PC-9 (cell line): ENCODE measurements at regions not wholly inside any gene's neighbourhood (a gene's known extent, or its start where the extent isn't known, plus 50 kb on each side); places are given as distances from the start of the nearest gene placed in this dataset.

Experiments
- BruUV-seq: library from RNA; stranded (reverse); fragments of 400-500 nt; replicated peaks from 2 replicates; lab custom pipeline; 2021; lab: Mats Ljungman, UMichigan
- CTCF ChIA-PET: fragments of 300-600 bp; sonication (Branson Sonifier 250); formaldehyde crosslinking; loops from one replicate; lab custom pipeline; 2022; ENCODE audit warnings: antibody characterized with exemption; lab: Charles Lee
- POLR2A ChIA-PET: fragments of 300-600 bp; sonication (Branson Sonifier 250); formaldehyde crosslinking; loops from one replicate; lab custom pipeline; 2022; ENCODE audit warnings: antibody characterized with exemption; ENCODE audit not compliant: unreplicated experiment; lab: Charles Lee
- DNase-seq, 2 experiments: peaks; one replicate each; pipeline versions ENCODE4 v3.0.0 to v3.0.0-alpha.2; 2015 to 2022; ENCODE audit warnings: mixed read lengths in 1 of 2
- H2AFZ ChIP-seq: fragments of 200-600 bp; sonication (generic); 2 replicates; pipeline ENCODE4 v1.8.1; 2017; ENCODE audit warnings: antibody characterized with exemption
- H3F3A ChIP-seq: fragments of 200-600 bp; sonication (generic); 2 replicates; pipeline ENCODE4 v1.8.1; 2017; ENCODE audit warnings: antibody characterized with exemption, mild to moderate bottlenecking, low read depth; ENCODE audit not compliant: insufficient read depth
- H3K27ac ChIP-seq: fragments of 200-600 bp; sonication (generic); 2 replicates; pipeline ENCODE4 v1.6.1; 2016; ENCODE audit warnings: mixed run types
- H3K27me3 ChIP-seq: fragments of 200-600 bp; sonication (generic); 2 replicates; pipeline ENCODE4 v1.6.1; 2016; ENCODE audit warnings: low read depth, mixed run types; ENCODE audit not compliant: insufficient read depth
- H3K36me3 ChIP-seq: fragments of 200-600 bp; sonication (generic); 2 replicates; pipeline ENCODE4 v1.6.1; 2016; ENCODE audit warnings: low read depth, mixed run types
- H3K4me1 ChIP-seq: fragments of 200-600 bp; sonication (generic); replicated peaks from 2 replicates; pipeline ENCODE4 v1.6.1; 2016; ENCODE audit warnings: mixed run types; ENCODE audit not compliant: insufficient read depth
- H3K4me2 ChIP-seq: fragments of 200-600 bp; sonication (generic); 2 replicates; pipeline ENCODE4 v1.6.1; 2017; ENCODE audit warnings: mixed run types
- H3K4me3 ChIP-seq: fragments of 200-600 bp; sonication (generic); 2 replicates; pipeline ENCODE4 v1.6.1; 2016; ENCODE audit warnings: mixed run types
- H3K79me2 ChIP-seq: fragments of 200-600 bp; sonication (generic); 2 replicates; pipeline ENCODE4 v1.6.1; 2017; ENCODE audit warnings: low read depth, mixed run types
- H3K9me2 ChIP-seq: fragments of 200-600 bp; sonication (generic); 2 replicates; pipeline ENCODE4 v1.8.1; 2017; ENCODE audit warnings: mild to moderate bottlenecking; ENCODE audit not compliant: insufficient read depth
- H3K9me3 ChIP-seq: fragments of 200-600 bp; sonication (generic); 2 replicates; pipeline ENCODE4 v1.8.1; 2016; ENCODE audit warnings: low read depth; ENCODE audit not compliant: insufficient read depth
- H4K20me1 ChIP-seq: fragments of 200-600 bp; sonication (generic); 2 replicates; pipeline ENCODE4 v1.8.1; 2017; ENCODE audit not compliant: insufficient read depth
- CTCF ChIP-seq: fragments of 200-600 bp; sonication (generic); conservative IDR thresholded peaks from 2 replicates; pipeline ENCODE4 v1.6.1; 2017; ENCODE audit warnings: mixed run types, antibody characterized with exemption, mild to moderate bottlenecking, moderate library complexity
- EZH2 ChIP-seq: fragments of 200-600 bp; sonication (generic); IDR thresholded peaks from 2 replicates; pipeline ENCODE4 v1.8.0; 2017; ENCODE audit warnings: antibody characterized with exemption, low read depth
- intact Hi-C: fragments of 100-400 bp; cut with micrococcal nuclease; formaldehyde crosslinking; loops from one replicate; pipeline ENCODE4 v1.10.0; 2022; ENCODE audit not compliant: unreplicated experiment

GRCh38 chr18:1907470-1908206 is 663.7 kb downstream of the METTL4 start:
- Histone ChIP-seq H3K36me3 (no peaks in the 10 kb centered on the region), H3K79me2 (no peaks in the 10 kb centered on the region), H3K4me2 (no peak overlapping the region), H3K4me3 (no peak overlapping the region), H4K20me1 (no peaks in the 10 kb centered on the region), H3K9me3 (no peaks in the 10 kb centered on the region), H2AFZ (no peak overlapping the region), H3F3A (no peaks in the 10 kb centered on the region), H3K4me1 (no peaks in the 10 kb centered on the region), H3K9me2 (no peaks in the 10 kb centered on the region), H3K27ac (no peak overlapping the region), H3K27me3 (no peaks in the 10 kb centered on the region)
- BruUV-seq, result no TSS peak
- CTCF ChIA-PET, result no interaction called here
- DNase-seq, result no peak
- no peak for TF ChIP-seq EZH2
- no peak for TF ChIP-seq CTCF
- intact Hi-C loops, result no loop called here
- POLR2A ChIA-PET, result no interaction called here

GRCh38 chr18:1914489-1914888 is 656.8 kb downstream of the METTL4 start:
- CTCF ChIA-PET, result no interaction called here
- peak in 1 of 2 experiments; percentile 39 for DNase-seq
- no peaks in the 10 kb centered on the region for H3F3A ChIP-seq
- BruUV-seq, result no TSS peak
- no peaks in the 10 kb centered on the region for H3K27me3 ChIP-seq
- H3K27ac ChIP-seq, result no peak overlapping the region
- intact Hi-C loops, result loop anchor here (5.0 kb wide), 1 partner anchor 628 kb away; no protein-coding TSS in a partner anchor
- peaks cover 7% of the 10 kb centered on the region for H3K4me1 ChIP-seq
- H3K4me3 ChIP-seq, result no peak overlapping the region
- no peaks in the 10 kb centered on the region for H3K9me3 ChIP-seq
- H2AFZ ChIP-seq, result no peak overlapping the region
- no peaks in the 10 kb centered on the region for H3K9me2 ChIP-seq
- no peaks in the 10 kb centered on the region for H4K20me1 ChIP-seq
- H3K4me2 ChIP-seq, result no peak overlapping the region
- POLR2A ChIA-PET, result no interaction called here
- no peaks in the 10 kb centered on the region for H3K79me2 ChIP-seq
- TF ChIP-seq EZH2 (no peak), CTCF (peak; percentile 71)
- H3K36me3 ChIP-seq, result no peaks in the 10 kb centered on the region

- BruUV-seq, result no TSS peak
- intact Hi-C loops, result no loop called here
- H3K36me3 ChIP-seq, result no peaks in the 10 kb centered on the region
- no peak overlapping the region for H3K4me2 ChIP-seq
- ChIA-PET CTCF (no interaction called here), POLR2A (no interaction called here)
- 0 out of 2 replicates have a peak overlapping the region, but pooled peaks have one; percentile 23 for H2AFZ ChIP-seq
- no peaks in the 10 kb centered on the region for H3K79me2 ChIP-seq
- H3K9me2 ChIP-seq, result no peaks in the 10 kb centered on the region
- no peak for TF ChIP-seq CTCF
- no peak for TF ChIP-seq EZH2
- H3K27ac ChIP-seq, result no peak overlapping the region
- DNase-seq, result no peak
- no peaks in the 10 kb centered on the region for H4K20me1 ChIP-seq
- no peak overlapping the region for H3K4me3 ChIP-seq
- H3K9me3 ChIP-seq, result no peaks in the 10 kb centered on the region
- H3F3A ChIP-seq, result no peaks in the 10 kb centered on the region
- H3K27me3 ChIP-seq, result no peaks in the 10 kb centered on the region
- H3K4me1 ChIP-seq, result peaks cover 7% of the 10 kb centered on the region
Measured at GRCh38 chr18:1916869-1917523, 654.3 kb downstream of the METTL4 start.
